Glomerular endothelial cell (primary cell): ENCODE measurements at regions not wholly inside any gene's neighbourhood (a gene's known extent, or its start where the extent isn't known, plus 50 kb on each side); places are given as distances from the start of the nearest gene placed in this dataset.

Source experiments
- DNase-seq: peaks from one replicate; pipeline ENCODE4 v3.0.0-alpha.2; 2011; ENCODE audit warnings: low read depth, low spot score; ENCODE audit errors: extremely low read depth

GRCh38 chr20:20765696-20766365 is 53.4 kb upstream of the RALGAPA2 start:
- no peak for DNase-seq

- no peak for DNase-seq
These were observed 51.2 kb upstream of the RALGAPA2 start for GRCh38 chr20:20763650-20764049.
